AG04450 (cell line): ENCODE measurements at regions not wholly inside any gene's neighbourhood (a gene's known extent, or its start where the extent isn't known, plus 50 kb on each side); places are given as distances from the start of the nearest gene placed in this dataset.

ENCODE experiments used
- CTCF ChIA-PET: fragments of 300-600, 350-600 bp; formaldehyde crosslinking; extraction: SDS; loops from one replicate; lab custom pipeline; 2022; ENCODE audit warnings: antibody characterized with exemption, inconsistent platforms; lab: Charles Lee
- POLR2A ChIA-PET: fragments of 350-600 bp; formaldehyde crosslinking; extraction: SDS; loops from one replicate; lab custom pipeline; 2021; ENCODE audit warnings: antibody characterized with exemption, inconsistent platforms; lab: Yijun Ruan, JAX
- DNase-seq: peaks from one replicate; pipeline ENCODE4 v3.0.0-alpha.2; 2011; ENCODE audit warnings: low read depth, low spot score
- H3K27ac ChIP-seq: one replicate; pipeline ENCODE4 v1.5.1; 2012; ENCODE audit warnings: low read depth, low read length, control low read depth
- H3K27me3 ChIP-seq: one replicate; pipeline ENCODE4 v1.6.0; 2012; ENCODE audit warnings: low read length; ENCODE audit not compliant: control insufficient read depth, insufficient read depth
- H3K4me3 ChIP-seq: 2 replicates; pipeline ENCODE4 v1.5.1; 2011; ENCODE audit warnings: mild to moderate bottlenecking, low read depth, low read length, control low read depth
- H3K9me3 ChIP-seq: 2 replicates; pipeline ENCODE4 v1.5.1; 2012; ENCODE audit warnings: low read length; ENCODE audit not compliant: control insufficient read depth, insufficient read depth
- CTCF ChIP-seq: IDR thresholded peaks from 2 replicates; pipeline ENCODE4 v1.5.1; 2011; ENCODE audit warnings: low read depth, low read length, control low read depth, inconsistent platforms

GRCh38 chr9:80899208-80899607, 790.1 kb downstream of the TLE1 start:
- no peak for DNase-seq

GRCh38 chr9:80893190-80893589, 796.2 kb downstream of the TLE1 start:
- POLR2A ChIA-PET, result no interaction called here
- no peak for TF ChIP-seq CTCF

More at GRCh38 chr9:80899208-80899607, 790.1 kb downstream of the TLE1 start:
- Histone ChIP-seq H3K27ac (no peak overlapping the region), H3K9me3 (no peaks in the 10 kb centered on the region), H3K4me3 (no peak overlapping the region), H3K27me3 (no peaks in the 10 kb centered on the region)
- ChIA-PET POLR2A (no interaction called here), CTCF (no interaction called here)
- no peak for TF ChIP-seq CTCF

GRCh38 chr9:80892703-80893102, 796.6 kb downstream of the TLE1 start:
- ChIA-PET POLR2A (no interaction called here), CTCF (no interaction called here)
- H3K27ac ChIP-seq, result no peak overlapping the region
- DNase-seq, result no peak
- H3K9me3 ChIP-seq, result no peaks in the 10 kb centered on the region
- TF ChIP-seq CTCF, result no peak
- H3K27me3 ChIP-seq, result no peaks in the 10 kb centered on the region
- H3K4me3 ChIP-seq, result no peak overlapping the region

More at GRCh38 chr9:80893190-80893589, 796.2 kb downstream of the TLE1 start:
- CTCF ChIA-PET, result interaction anchor here (0.5 kb wide), 1 partner anchor 678 kb away, joined by 3 read pairs; no protein-coding TSS in a partner anchor
- no peaks in the 10 kb centered on the region for H3K27me3 ChIP-seq
- H3K27ac ChIP-seq, result no peak overlapping the region
- no peak overlapping the region for H3K4me3 ChIP-seq
- no peak for DNase-seq
- H3K9me3 ChIP-seq, result no peaks in the 10 kb centered on the region

GRCh38 chr9:80890124-80890523, 799.2 kb downstream of the TLE1 start:
- H3K9me3 ChIP-seq, result no peaks in the 10 kb centered on the region
- no peak for DNase-seq
- no peaks in the 10 kb centered on the region for H3K27me3 ChIP-seq
- ChIA-PET POLR2A (no interaction called here), CTCF (no interaction called here)
- no peak overlapping the region for H3K4me3 ChIP-seq
- no peak overlapping the region for H3K27ac ChIP-seq
- no peak for TF ChIP-seq CTCF

- POLR2A ChIA-PET, result no interaction called here
- CTCF ChIA-PET, result no interaction called here
- no peak for DNase-seq
- Histone ChIP-seq H3K9me3 (no peaks in the 10 kb centered on the region), H3K4me3 (no peak overlapping the region), H3K27me3 (no peaks in the 10 kb centered on the region), H3K27ac (no peak overlapping the region)
- TF ChIP-seq CTCF, result no peak
These were observed 803.5 kb downstream of the TLE1 start for GRCh38 chr9:80885894-80886293.
